ENCODE measurements at regions not wholly inside any gene's neighbourhood (a gene's known extent, or its start where the extent isn't known, plus 50 kb on each side); places are given as distances from the start of the nearest gene placed in this dataset.

- no peak for DNase-seq (ENCODE audit: low read depth, low spot score)
- H3K4me3 ChIP-seq (ENCODE audit: low read length) = no peak overlapping the region
These were observed 96.3 kb upstream of the RNF152 start for GRCh38 chr18:61989138-61989537.

- no peak overlapping the region for H3K4me3 ChIP-seq (ENCODE audit: low read length)
- DNase-seq (ENCODE audit: low read depth, low spot score) = no peak
These were observed 95.3 kb upstream of the RNF152 start for GRCh38 chr18:61988100-61988499.

- DNase-seq (ENCODE audit: low read depth, low spot score) = no peak
- no peak overlapping the region for H3K4me3 ChIP-seq (ENCODE audit: low read length)
These were observed 92.9 kb upstream of the RNF152 start for GRCh38 chr18:61985681-61986080.

GRCh38 chr18:61984349-61984748, 91.5 kb upstream of the RNF152 start:
- no peak overlapping the region for H3K4me3 ChIP-seq (ENCODE audit: low read length)
- DNase-seq (ENCODE audit: low read depth, low spot score) = no peak

- no peak for DNase-seq (ENCODE audit: low read depth, low spot score)
- no peak overlapping the region for H3K4me3 ChIP-seq (ENCODE audit: low read length)
These were observed 89.7 kb upstream of the RNF152 start for GRCh38 chr18:61982475-61982874.

- no peak for DNase-seq (ENCODE audit: low read depth, low spot score)
- H3K4me3 ChIP-seq (ENCODE audit: low read length) = no peak overlapping the region
These were observed 87.5 kb upstream of the RNF152 start for GRCh38 chr18:61980355-61980754.

GRCh38 chr18:61975526-61976326, 82.9 kb upstream of the RNF152 start:
- DNase-seq (ENCODE audit: low read depth, low spot score) = peak; percentile 25

GRCh38 chr18:61973273-61974115, 80.7 kb upstream of the RNF152 start:
- no peak for DNase-seq (ENCODE audit: low read depth, low spot score)
- no peak overlapping the region for H3K4me3 ChIP-seq (ENCODE audit: low read length)

More at GRCh38 chr18:61975526-61976326, 82.9 kb upstream of the RNF152 start:
- H3K4me3 ChIP-seq (ENCODE audit: low read length) = no peak overlapping the region

GRCh38 chr18:61972389-61973264, 79.8 kb upstream of the RNF152 start:
- H3K4me3 ChIP-seq (ENCODE audit: low read length) = no peak overlapping the region
- DNase-seq (ENCODE audit: low read depth, low spot score) = no peak

GRCh38 chr18:61967252-61967891, 74.6 kb upstream of the RNF152 start:
- DNase-seq (ENCODE audit: low read depth, low spot score) = no peak

GRCh38 chr18:61965311-61965710, 72.5 kb upstream of the RNF152 start:
- no peak for DNase-seq (ENCODE audit: low read depth, low spot score)

More at GRCh38 chr18:61967252-61967891, 74.6 kb upstream of the RNF152 start:
- no peak overlapping the region for H3K4me3 ChIP-seq (ENCODE audit: low read length)

GRCh38 chr18:61964616-61965015, 71.8 kb upstream of the RNF152 start:
- no peak overlapping the region for H3K4me3 ChIP-seq (ENCODE audit: low read length)
- no peak for DNase-seq (ENCODE audit: low read depth, low spot score)

More at GRCh38 chr18:61965311-61965710, 72.5 kb upstream of the RNF152 start:
- no peak overlapping the region for H3K4me3 ChIP-seq (ENCODE audit: low read length)

- no peak for DNase-seq (ENCODE audit: low read depth, low spot score)
- no peak overlapping the region for H3K4me3 ChIP-seq (ENCODE audit: low read length)
These were observed 70.9 kb upstream of the RNF152 start for GRCh38 chr18:61963705-61964104.

GRCh38 chr18:61957801-61958516, 65.2 kb upstream of the RNF152 start:
- no peak for DNase-seq (ENCODE audit: low read depth, low spot score)
- H3K4me3 ChIP-seq (ENCODE audit: low read length) = no peak overlapping the region

- H3K4me3 ChIP-seq (ENCODE audit: low read length) = no peak overlapping the region
- no peak for DNase-seq (ENCODE audit: low read depth, low spot score)
These were observed 62.8 kb upstream of the RNF152 start for GRCh38 chr18:61955644-61956043.

- DNase-seq (ENCODE audit: low read depth, low spot score) = no peak
- H3K4me3 ChIP-seq (ENCODE audit: low read length) = no peak overlapping the region
These were observed 61.4 kb upstream of the RNF152 start for GRCh38 chr18:61954096-61954746.

GRCh38 chr18:61953641-61954040, 60.8 kb upstream of the RNF152 start:
- H3K4me3 ChIP-seq (ENCODE audit: low read length) = no peak overlapping the region
- no peak for DNase-seq (ENCODE audit: low read depth, low spot score)

- no peak overlapping the region for H3K4me3 ChIP-seq (ENCODE audit: low read length)
- no peak for DNase-seq (ENCODE audit: low read depth, low spot score)
These were observed 60.4 kb upstream of the RNF152 start for GRCh38 chr18:61953161-61953560.

Measured in Jurkat, Clone E6-1 (cell line).